Brain microvascular endothelial cell (primary cell): ENCODE measurements at regions not wholly inside any gene's neighbourhood (a gene's known extent, or its start where the extent isn't known, plus 50 kb on each side); places are given as distances from the start of the nearest gene placed in this dataset.

Source experiments
- DNase-seq: peaks from one replicate; pipeline ENCODE4 v3.0.0-alpha.2; 2020
- H3K27ac ChIP-seq: fragments of 250-450 bp; sonication (Bioruptor Pico); 2 replicates; pipeline ENCODE4 v1.5.1; 2020; ENCODE audit warnings: mild to moderate bottlenecking, moderate library complexity
- H3K27me3 ChIP-seq: fragments of 250-450 bp; sonication (Bioruptor Pico); replicated peaks from 2 replicates; pipeline ENCODE4 v1.5.1; 2020; ENCODE audit warnings: mild to moderate bottlenecking
- H3K36me3 ChIP-seq: fragments of 250-450 bp; sonication (Bioruptor Pico); replicated peaks from 2 replicates; pipeline ENCODE4 v1.5.1; 2020; ENCODE audit warnings: mild to moderate bottlenecking
- H3K4me3 ChIP-seq: 2 replicates; pipeline ENCODE4 v1.5.1; 2011; ENCODE audit warnings: low read depth, mild to moderate bottlenecking, control low read depth, low read length, moderate library complexity
- CTCF ChIP-seq: IDR thresholded peaks from 2 replicates; pipeline ENCODE4 v1.5.1; 2011; ENCODE audit warnings: low read depth, mild to moderate bottlenecking, moderate library complexity, low read length, control low read depth, inconsistent platforms; ENCODE audit errors: missing control alignments
- in situ Hi-C: cut with HindIII; loops from 2 replicates; pipeline ENCODE4 v1.10.0; 2017; ENCODE audit warnings: low sequenced_read_pairs, low pct_ligation_motif_present

GRCh38 chr12:124456652-124457152 lies 110.7 kb downstream of the NCOR2 start:
- Histone ChIP-seq H3K4me3 (no peak overlapping the region), H3K27me3 (no peaks in the 10 kb centered on the region), H3K36me3 (peaks cover 26% of the 10 kb centered on the region), H3K27ac (no peak overlapping the region)
- DNase-seq = no peak
- TF ChIP-seq CTCF = no peak
- in situ Hi-C loops = no loop called here

- TF ChIP-seq CTCF = no peak
- DNase-seq = no peak
- no peak overlapping the region for H3K27ac ChIP-seq
- H3K36me3 ChIP-seq = peaks cover 26% of the 10 kb centered on the region
- H3K4me3 ChIP-seq = no peak overlapping the region
- H3K27me3 ChIP-seq = no peaks in the 10 kb centered on the region
- in situ Hi-C loops = no loop called here
Observed at GRCh38 chr12:124456133-124456651, 111.2 kb downstream of the NCOR2 start.

- Histone ChIP-seq H3K36me3 (peaks cover 26% of the 10 kb centered on the region), H3K4me3 (no peak overlapping the region), H3K27ac (no peak overlapping the region), H3K27me3 (no peaks in the 10 kb centered on the region)
- in situ Hi-C loops = no loop called here
- DNase-seq = no peak
- no peak for TF ChIP-seq CTCF
Observed at GRCh38 chr12:124455336-124455735, 112.1 kb downstream of the NCOR2 start.

- peak; percentile 73 for DNase-seq
- TF ChIP-seq CTCF = no peak
- Histone ChIP-seq H3K27ac (no peak overlapping the region), H3K36me3 (peaks cover 23% of the 10 kb centered on the region), H3K4me3 (no peak overlapping the region), H3K27me3 (no peaks in the 10 kb centered on the region)
- in situ Hi-C loops = no loop called here
Observed at GRCh38 chr12:124454735-124455134, 112.7 kb downstream of the NCOR2 start.

GRCh38 chr12:124454352-124454725 lies 113.1 kb downstream of the NCOR2 start:
- H3K27me3 ChIP-seq = no peaks in the 10 kb centered on the region
- in situ Hi-C loops = no loop called here
- no peak for TF ChIP-seq CTCF
- H3K4me3 ChIP-seq = no peak overlapping the region
- DNase-seq = no peak
- peak overlapping the region; percentile 33 for H3K27ac ChIP-seq
- H3K36me3 ChIP-seq = peaks cover 19% of the 10 kb centered on the region
